ENCODE measurements at regions not wholly inside any gene's neighbourhood (a gene's known extent, or its start where the extent isn't known, plus 50 kb on each side); places are given as distances from the start of the nearest gene placed in this dataset.
"Not testable (repeated sequence)": the region's sequence is repeated elsewhere in the genome, so short reads cannot be mapped to it uniquely, and the experiment has no call there.

- no peak for DNase-seq (ENCODE audit: low spot score in 2 of 2, unreplicated experiment in 2 of 2)
- Mint-ChIP-seq H3K27me3 (ENCODE audit: low read depth) (peaks cover 70% of the 10 kb centered on the region), H3K4me3 (no peak overlapping the region), H3K4me1 (peaks cover 3% of the 10 kb centered on the region), H3K27ac (no peak overlapping the region), H3K9me3 (no peaks in the 10 kb centered on the region), H3K36me3 (no peaks in the 10 kb centered on the region)
- no peak for TF ChIP-seq CTCF (IDR thresholded peaks at IDR 0.05; ENCODE audit: unreplicated experiment)
Observed at GRCh38 chr9:83191154-83191553, 128.2 kb upstream of the RASEF start.

GRCh38 chr9:83189026-83189425 lies 126.1 kb upstream of the RASEF start:
- not testable (repeated sequence) for H3K36me3 Mint-ChIP-seq; H3K4me3 Mint-ChIP-seq; H3K27ac Mint-ChIP-seq; H3K9me3 Mint-ChIP-seq; H3K4me1 Mint-ChIP-seq; DNase-seq (ENCODE audit: low spot score in 2 of 2, unreplicated experiment in 2 of 2)
- H3K27me3 Mint-ChIP-seq (ENCODE audit: low read depth): peaks cover 75% of the 10 kb centered on the region

GRCh38 chr9:83188277-83188676 lies 125.3 kb upstream of the RASEF start:
- no peak overlapping the region for H3K4me3 Mint-ChIP-seq
- no peak for DNase-seq (ENCODE audit: low spot score in 2 of 2, unreplicated experiment in 2 of 2)
- TF ChIP-seq CTCF (IDR thresholded peaks at IDR 0.05; ENCODE audit: unreplicated experiment): no peak
- H3K9me3 Mint-ChIP-seq: no peaks in the 10 kb centered on the region
- H3K27ac Mint-ChIP-seq: no peak overlapping the region
- H3K4me1 Mint-ChIP-seq: peaks cover 7% of the 10 kb centered on the region
- H3K36me3 Mint-ChIP-seq: no peaks in the 10 kb centered on the region
- peaks cover 79% of the 10 kb centered on the region for H3K27me3 Mint-ChIP-seq (ENCODE audit: low read depth)

- H3K36me3 Mint-ChIP-seq: no peaks in the 10 kb centered on the region
- H3K27ac Mint-ChIP-seq: no peak overlapping the region
Observed at GRCh38 chr9:83186155-83186737, 123.3 kb upstream of the RASEF start.

GRCh38 chr9:83185488-83186154 lies 122.7 kb upstream of the RASEF start:
- Mint-ChIP-seq H3K27me3 (ENCODE audit: low read depth) (peaks cover 74% of the 10 kb centered on the region), H3K9me3 (no peaks in the 10 kb centered on the region), H3K36me3 (no peaks in the 10 kb centered on the region), H3K4me3 (peak overlapping the region; percentile 13), H3K4me1 (peaks cover 7% of the 10 kb centered on the region), H3K27ac (no peak overlapping the region)
- DNase-seq (ENCODE audit: low spot score in 2 of 2, unreplicated experiment in 2 of 2): no peak
- TF ChIP-seq CTCF (IDR thresholded peaks at IDR 0.05; ENCODE audit: unreplicated experiment): no peak

More at GRCh38 chr9:83186155-83186737, 123.3 kb upstream of the RASEF start:
- Mint-ChIP-seq H3K4me3 (no peak overlapping the region), H3K27me3 (ENCODE audit: low read depth) (peaks cover 75% of the 10 kb centered on the region), H3K9me3 (no peaks in the 10 kb centered on the region), H3K4me1 (peaks cover 7% of the 10 kb centered on the region)
- DNase-seq (ENCODE audit: low spot score in 2 of 2, unreplicated experiment in 2 of 2): no peak
- no peak for TF ChIP-seq CTCF (IDR thresholded peaks at IDR 0.05; ENCODE audit: unreplicated experiment)

GRCh38 chr9:83183621-83184020 lies 120.7 kb upstream of the RASEF start:
- no peak for DNase-seq (ENCODE audit: low spot score in 2 of 2, unreplicated experiment in 2 of 2)
- Mint-ChIP-seq H3K4me3 (no peak overlapping the region), H3K4me1 (peaks cover 7% of the 10 kb centered on the region), H3K27ac (no peak overlapping the region), H3K9me3 (no peaks in the 10 kb centered on the region), H3K27me3 (ENCODE audit: low read depth) (peaks cover 66% of the 10 kb centered on the region), H3K36me3 (no peaks in the 10 kb centered on the region)
- TF ChIP-seq CTCF (IDR thresholded peaks at IDR 0.05; ENCODE audit: unreplicated experiment): no peak
